Neural progenitor cell (in vitro differentiated cells): ENCODE measurements at regions not wholly inside any gene's neighbourhood (a gene's known extent, or its start where the extent isn't known, plus 50 kb on each side); places are given as distances from the start of the nearest gene placed in this dataset.
A peak's percentile ranks its signal among the peaks of the same experiment; 100 is the strongest.

Source experiments
- DNase-seq: peaks from one replicate; pipeline ENCODE4 v3.0.0-alpha.2; 2016; ENCODE audit warnings: low spot score
- H2AFZ ChIP-seq: fragments of 200-600 bp; sonication (generic); replicated peaks from 2 replicates; pipeline ENCODE4 v1.6.1; 2016; ENCODE audit warnings: antibody characterized with exemption
- H3F3A ChIP-seq: fragments of 200-600 bp; sonication (generic); 2 replicates; pipeline ENCODE4 v1.6.1; 2016; ENCODE audit warnings: antibody characterized with exemption, low read depth
- H3K27ac ChIP-seq: fragments of 200-600 bp; sonication (generic); 2 replicates; pipeline ENCODE4 v1.5.1; 2016; ENCODE audit warnings: mild to moderate bottlenecking
- H3K27me3 ChIP-seq: fragments of 200-600 bp; sonication (generic); 2 replicates; pipeline ENCODE4 v1.6.1; 2016; ENCODE audit warnings: mild to moderate bottlenecking, moderate library complexity
- H3K36me3 ChIP-seq: fragments of 200-600 bp; sonication (generic); 2 replicates; pipeline ENCODE4 v1.5.1; 2016
- H3K4me1 ChIP-seq: fragments of 200-600 bp; sonication (generic); 2 replicates; pipeline ENCODE4 v1.6.1; 2016; ENCODE audit warnings: mixed run types
- H3K4me2 ChIP-seq: fragments of 200-600 bp; sonication (generic); 2 replicates; pipeline ENCODE4 v1.6.1; 2016
- H3K4me3 ChIP-seq: fragments of 200-600 bp; sonication (generic); 2 replicates; pipeline ENCODE4 v1.5.1; 2016
- H3K79me2 ChIP-seq: fragments of 200-600 bp; sonication (generic); 2 replicates; pipeline ENCODE4 v1.6.1; 2016; ENCODE audit warnings: low read depth
- H3K9ac ChIP-seq: fragments of 200-600 bp; sonication (generic); 2 replicates; pipeline ENCODE4 v1.6.1; 2016
- H3K9me3 ChIP-seq: fragments of 200-600 bp; sonication (generic); 2 replicates; pipeline ENCODE4 v1.5.1; 2016; ENCODE audit warnings: low read depth
- H4K20me1 ChIP-seq: fragments of 200-600 bp; sonication (generic); 2 replicates; pipeline ENCODE4 v1.6.1; 2016; ENCODE audit warnings: low read depth
- H3K27ac Mint-ChIP-seq: 3 replicates; pipeline ENCODE4 v1.8.0; 2021; ENCODE audit warnings: mixed read lengths
- H3K27me3 Mint-ChIP-seq: 2 replicates; pipeline ENCODE4 v1.8.0; 2022; ENCODE audit warnings: low read depth, mild to moderate bottlenecking, inconsistent platforms, moderate library complexity, mixed read lengths; ENCODE audit not compliant: insufficient read depth
- H3K36me3 Mint-ChIP-seq: 3 replicates; pipeline ENCODE4 v1.8.0; 2021; ENCODE audit warnings: mixed read lengths
- H3K4me1 Mint-ChIP-seq: 3 replicates; pipeline ENCODE4 v1.8.0; 2021; ENCODE audit warnings: mixed read lengths
- H3K4me3 Mint-ChIP-seq: 3 replicates; pipeline ENCODE4 v1.8.0; 2021; ENCODE audit warnings: mild to moderate bottlenecking, moderate library complexity, mixed read lengths
- H3K9me3 Mint-ChIP-seq: 3 replicates; pipeline ENCODE4 v1.8.0; 2020; ENCODE audit warnings: mixed read lengths
- EZH2 ChIP-seq: fragments of 200-600 bp; sonication (generic); IDR thresholded peaks from 2 replicates; pipeline ENCODE4 v1.6.1; 2017; ENCODE audit warnings: antibody characterized with exemption, mild to moderate bottlenecking, moderate library complexity
- EZH2phosphoT487 ChIP-seq: fragments of 200-600 bp; sonication (generic); IDR thresholded peaks from 2 replicates; pipeline ENCODE4 v1.6.1; 2017; ENCODE audit warnings: antibody characterized with exemption
- TF ChIP-seq, protein P1 (sequence below): fragments of 200-600 bp; sonication (generic); IDR thresholded peaks from 2 replicates; pipeline ENCODE4 v1.5.1; 2017; ENCODE audit warnings: antibody characterized with exemption, mild to moderate bottlenecking

DNA sequence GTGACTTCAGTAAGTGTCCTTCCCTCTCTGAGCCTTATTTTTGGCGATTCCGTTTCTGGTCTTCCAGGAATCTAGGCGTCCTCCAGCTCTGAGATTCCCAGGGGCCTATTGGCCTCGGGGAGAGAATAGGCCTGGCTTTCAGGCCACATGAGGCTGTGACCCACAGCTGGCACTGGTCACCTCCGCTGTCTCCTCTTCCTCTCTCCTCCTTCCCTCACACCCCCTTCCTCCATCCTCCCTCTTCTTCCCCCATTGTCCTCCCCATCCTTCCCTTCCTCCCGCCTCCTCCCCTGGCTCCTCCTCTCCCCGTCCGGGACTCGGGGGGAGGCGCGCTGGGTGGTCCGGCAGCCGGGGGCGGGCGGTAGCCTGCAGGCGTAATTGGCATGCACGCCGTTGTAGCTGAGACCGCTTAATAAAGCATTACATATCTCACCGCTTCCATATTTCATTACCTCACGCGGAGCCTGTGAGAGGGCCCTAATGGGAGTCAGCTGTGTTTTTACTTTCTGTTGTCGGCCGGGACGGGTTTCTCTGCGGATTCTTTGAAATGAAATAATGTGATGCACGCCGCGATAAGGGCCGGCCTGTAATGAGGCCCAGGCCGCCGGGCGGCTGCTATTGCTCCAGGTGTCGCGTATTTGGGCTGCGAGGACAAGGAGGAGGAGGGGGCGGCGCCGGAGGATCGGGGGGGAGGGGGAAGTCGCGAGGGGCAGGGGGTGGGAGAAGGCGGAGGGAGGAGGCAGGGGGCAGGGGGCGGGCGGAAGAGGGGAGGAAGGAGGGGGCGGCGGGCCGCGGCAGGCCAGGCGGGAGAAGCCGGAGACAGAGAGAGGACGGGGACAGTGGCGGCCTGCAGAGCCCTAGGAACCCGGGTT lies 95.3 kb downstream of the FOXD2 start:
- Histone ChIP-seq H3K4me1 (peaks cover 16% of the 10 kb centered on the region), H3K9me3 (peaks cover 12% of the 10 kb centered on the region), H3F3A (peaks cover 21% of the 10 kb centered on the region), H3K27ac (peak overlapping the region; percentile 71), H3K79me2 (no peaks in the 10 kb centered on the region), H3K36me3 (no peaks in the 10 kb centered on the region), H3K9ac (no peak overlapping the region), H3K4me3 (peak overlapping the region; percentile 50), H4K20me1 (no peaks in the 10 kb centered on the region), H3K27me3 (peaks cover 17% of the 10 kb centered on the region), H3K4me2 (peak overlapping the region; percentile 90), H2AFZ (peak overlapping the region; percentile 78)
- peaks cover 11% of the 10 kb centered on the region for H3K9me3 Mint-ChIP-seq
- H3K4me1 Mint-ChIP-seq, result peaks cover 23% of the 10 kb centered on the region
- TF ChIP-seq, protein P1, sequence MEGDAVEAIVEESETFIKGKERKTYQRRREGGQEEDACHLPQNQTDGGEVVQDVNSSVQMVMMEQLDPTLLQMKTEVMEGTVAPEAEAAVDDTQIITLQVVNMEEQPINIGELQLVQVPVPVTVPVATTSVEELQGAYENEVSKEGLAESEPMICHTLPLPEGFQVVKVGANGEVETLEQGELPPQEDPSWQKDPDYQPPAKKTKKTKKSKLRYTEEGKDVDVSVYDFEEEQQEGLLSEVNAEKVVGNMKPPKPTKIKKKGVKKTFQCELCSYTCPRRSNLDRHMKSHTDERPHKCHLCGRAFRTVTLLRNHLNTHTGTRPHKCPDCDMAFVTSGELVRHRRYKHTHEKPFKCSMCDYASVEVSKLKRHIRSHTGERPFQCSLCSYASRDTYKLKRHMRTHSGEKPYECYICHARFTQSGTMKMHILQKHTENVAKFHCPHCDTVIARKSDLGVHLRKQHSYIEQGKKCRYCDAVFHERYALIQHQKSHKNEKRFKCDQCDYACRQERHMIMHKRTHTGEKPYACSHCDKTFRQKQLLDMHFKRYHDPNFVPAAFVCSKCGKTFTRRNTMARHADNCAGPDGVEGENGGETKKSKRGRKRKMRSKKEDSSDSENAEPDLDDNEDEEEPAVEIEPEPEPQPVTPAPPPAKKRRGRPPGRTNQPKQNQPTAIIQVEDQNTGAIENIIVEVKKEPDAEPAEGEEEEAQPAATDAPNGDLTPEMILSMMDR, result no peak
- TF ChIP-seq EZH2phosphoT487 (no peak), EZH2 (no peak)
- no peaks in the 10 kb centered on the region for H3K36me3 Mint-ChIP-seq
- peak overlapping the region; percentile 87 for H3K4me3 Mint-ChIP-seq
- peaks cover 7% of the 10 kb centered on the region for H3K27me3 Mint-ChIP-seq
- peak; percentile 94 for DNase-seq
- peak overlapping the region; percentile 93 for H3K27ac Mint-ChIP-seq

DNA sequence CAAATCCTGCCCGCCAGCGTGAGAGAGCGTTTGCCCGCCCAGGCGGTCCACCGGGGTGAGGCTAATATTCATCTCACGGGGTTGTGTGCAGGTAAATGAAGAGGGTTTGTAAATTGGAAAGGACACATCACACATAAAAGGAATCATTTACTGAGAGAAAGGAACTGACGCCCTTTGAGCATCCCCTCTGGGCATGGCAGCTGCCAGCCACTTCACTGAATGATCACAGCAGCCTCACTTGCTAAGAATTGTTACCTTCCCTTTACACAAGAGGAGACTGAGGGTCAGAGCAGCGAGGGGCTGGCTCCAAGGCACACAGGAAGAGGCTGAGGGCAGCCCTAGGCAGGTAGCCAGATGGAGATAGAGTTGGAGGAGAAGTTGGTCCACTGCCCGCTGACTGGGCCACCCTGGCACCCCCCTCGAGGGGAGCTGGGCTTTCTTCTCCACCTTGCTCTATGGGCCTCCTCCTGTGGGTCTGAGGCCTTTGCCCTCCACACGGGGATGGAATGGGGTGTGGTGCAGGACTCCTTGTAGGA lies 96.0 kb downstream of the FOXD2 start:
- H3K4me2 ChIP-seq, result peak overlapping the region; percentile 90
- no peaks in the 10 kb centered on the region for H3K36me3 ChIP-seq
- H4K20me1 ChIP-seq, result no peaks in the 10 kb centered on the region
- peaks cover 10% of the 10 kb centered on the region for H3K27me3 ChIP-seq
- H3K9me3 ChIP-seq, result peaks cover 11% of the 10 kb centered on the region
- TF ChIP-seq EZH2 (no peak), EZH2phosphoT487 (no peak)
- TF ChIP-seq, protein P1, result no peak
- Mint-ChIP-seq H3K4me3 (peak overlapping the region; percentile 87), H3K36me3 (no peaks in the 10 kb centered on the region), H3K27ac (peak overlapping the region; percentile 93), H3K9me3 (peaks cover 8% of the 10 kb centered on the region), H3K27me3 (peaks cover 11% of the 10 kb centered on the region), H3K4me1 (peaks cover 23% of the 10 kb centered on the region)
- peaks cover 21% of the 10 kb centered on the region for H3F3A ChIP-seq
- H3K4me3 ChIP-seq, result peak overlapping the region; percentile 50
- no peak overlapping the region for H3K27ac ChIP-seq
- no peak for DNase-seq
- peak overlapping the region; percentile 10 for H2AFZ ChIP-seq
- no peaks in the 10 kb centered on the region for H3K79me2 ChIP-seq
- peaks cover 16% of the 10 kb centered on the region for H3K4me1 ChIP-seq
- H3K9ac ChIP-seq, result no peak overlapping the region

DNA sequence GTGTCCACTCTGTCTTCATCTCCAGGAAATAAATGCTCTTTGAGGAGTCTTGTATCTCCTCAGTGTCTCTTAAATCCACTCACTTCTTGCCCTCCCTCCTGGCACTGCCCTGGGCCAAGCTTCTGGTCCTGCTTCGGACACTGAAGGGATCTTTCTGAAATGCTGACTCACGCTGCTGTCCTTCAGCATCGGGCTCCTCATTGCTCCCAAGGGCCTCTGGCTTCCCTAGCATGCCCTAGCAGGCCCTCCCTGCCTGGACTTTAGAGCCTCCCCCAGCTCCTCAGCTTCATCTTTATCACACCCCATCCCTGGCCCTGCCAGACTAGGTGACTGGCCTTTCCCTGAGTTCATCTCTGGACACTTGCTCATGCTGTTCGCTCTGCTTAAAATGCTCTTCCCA lies 96.6 kb downstream of the FOXD2 start:
- Histone ChIP-seq H2AFZ (no peak overlapping the region), H3K4me1 (peaks cover 16% of the 10 kb centered on the region), H3K4me3 (no peak overlapping the region), H4K20me1 (no peaks in the 10 kb centered on the region), H3K36me3 (no peaks in the 10 kb centered on the region), H3F3A (peaks cover 21% of the 10 kb centered on the region), H3K9me3 (peaks cover 5% of the 10 kb centered on the region), H3K4me2 (no peak overlapping the region), H3K79me2 (no peaks in the 10 kb centered on the region), H3K27me3 (peaks cover 10% of the 10 kb centered on the region), H3K27ac (no peak overlapping the region), H3K9ac (no peak overlapping the region)
- Mint-ChIP-seq H3K36me3 (no peaks in the 10 kb centered on the region), H3K9me3 (peaks cover 4% of the 10 kb centered on the region), H3K4me3 (peak overlapping the region; percentile 87), H3K4me1 (peaks cover 23% of the 10 kb centered on the region), H3K27ac (peak overlapping the region; percentile 87), H3K27me3 (peaks cover 11% of the 10 kb centered on the region)
- DNase-seq, result no peak
- no peak for TF ChIP-seq EZH2
- TF ChIP-seq EZH2phosphoT487, result no peak
- TF ChIP-seq, protein P1, result no peak
